VCaP (cell line): ENCODE measurements at regions not wholly inside any gene's neighbourhood (a gene's known extent, or its start where the extent isn't known, plus 50 kb on each side); places are given as distances from the start of the nearest gene placed in this dataset.

Experiments used
- H3K27ac ChIP-seq: fragments of 450-650 bp; 2 replicates; pipeline ENCODE4 v1.5.1; 2017
- CTCF ChIP-seq: fragments of 450-650 bp; conservative IDR thresholded peaks from 2 replicates; pipeline ENCODE4 v1.5.1; 2017; ENCODE audit warnings: mild to moderate bottlenecking, moderate library complexity

GRCh38 chr1:73161418-73161817 lies 879.1 kb upstream of the NEGR1 start:
- H3K27ac ChIP-seq: no peak overlapping the region
- no peak for TF ChIP-seq CTCF

- no peak overlapping the region for H3K27ac ChIP-seq
- no peak for TF ChIP-seq CTCF
These were observed 878.4 kb upstream of the NEGR1 start for GRCh38 chr1:73160759-73161158.

GRCh38 chr1:73144311-73144710 lies 862.0 kb upstream of the NEGR1 start:
- no peak for TF ChIP-seq CTCF
- no peak overlapping the region for H3K27ac ChIP-seq

- TF ChIP-seq CTCF: no peak
These were observed 854.6 kb upstream of the NEGR1 start for GRCh38 chr1:73136975-73137374.

GRCh38 chr1:73106931-73107330 lies 824.6 kb upstream of the NEGR1 start:
- H3K27ac ChIP-seq: peak overlapping the region; percentile 27
- no peak for TF ChIP-seq CTCF

More at GRCh38 chr1:73136975-73137374, 854.6 kb upstream of the NEGR1 start:
- H3K27ac ChIP-seq: no peak overlapping the region

GRCh38 chr1:73105755-73106154 lies 823.4 kb upstream of the NEGR1 start:
- no peak for TF ChIP-seq CTCF

GRCh38 chr1:73104749-73105148 lies 822.4 kb upstream of the NEGR1 start:
- H3K27ac ChIP-seq: no peak overlapping the region
- no peak for TF ChIP-seq CTCF

More at GRCh38 chr1:73105755-73106154, 823.4 kb upstream of the NEGR1 start:
- 0 out of 2 replicates have a peak overlapping the region, but pooled peaks have one; percentile 27 for H3K27ac ChIP-seq
